ENCODE measurements at regions not wholly inside any gene's neighbourhood (a gene's known extent, or its start where the extent isn't known, plus 50 kb on each side); places are given as distances from the start of the nearest gene placed in this dataset.

DNA sequence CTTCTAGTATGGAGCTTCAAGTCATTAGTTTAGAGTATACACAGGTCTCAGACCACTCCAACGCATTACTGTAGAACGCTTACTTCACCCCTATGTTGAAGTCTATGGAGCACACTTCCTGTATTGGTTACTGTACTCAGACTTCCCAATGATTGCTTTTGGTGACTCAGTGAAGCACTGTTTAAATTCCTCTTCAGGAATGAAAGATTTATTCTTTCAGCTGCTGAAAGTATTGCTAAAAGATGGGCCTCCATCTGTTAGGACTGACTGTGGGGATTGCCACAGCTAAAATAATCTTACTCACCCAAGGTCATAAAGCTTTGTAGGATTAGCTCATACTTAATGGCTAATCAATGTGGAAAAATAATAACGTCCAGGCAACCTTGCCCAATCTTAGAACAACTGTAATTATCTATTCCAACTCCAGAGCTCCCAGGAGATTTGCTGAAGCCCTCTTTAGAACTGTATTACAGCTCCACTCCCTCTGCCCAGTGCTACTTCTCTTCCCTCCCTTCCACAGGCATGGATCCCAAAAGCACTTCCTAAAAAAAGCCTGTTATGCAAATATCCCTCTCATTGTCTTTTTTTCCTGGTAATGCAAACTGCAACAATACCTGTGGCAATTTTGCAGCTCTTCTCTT lies 281.9 kb upstream of the HS3ST1 start:
- TF ChIP-seq, protein P1, sequence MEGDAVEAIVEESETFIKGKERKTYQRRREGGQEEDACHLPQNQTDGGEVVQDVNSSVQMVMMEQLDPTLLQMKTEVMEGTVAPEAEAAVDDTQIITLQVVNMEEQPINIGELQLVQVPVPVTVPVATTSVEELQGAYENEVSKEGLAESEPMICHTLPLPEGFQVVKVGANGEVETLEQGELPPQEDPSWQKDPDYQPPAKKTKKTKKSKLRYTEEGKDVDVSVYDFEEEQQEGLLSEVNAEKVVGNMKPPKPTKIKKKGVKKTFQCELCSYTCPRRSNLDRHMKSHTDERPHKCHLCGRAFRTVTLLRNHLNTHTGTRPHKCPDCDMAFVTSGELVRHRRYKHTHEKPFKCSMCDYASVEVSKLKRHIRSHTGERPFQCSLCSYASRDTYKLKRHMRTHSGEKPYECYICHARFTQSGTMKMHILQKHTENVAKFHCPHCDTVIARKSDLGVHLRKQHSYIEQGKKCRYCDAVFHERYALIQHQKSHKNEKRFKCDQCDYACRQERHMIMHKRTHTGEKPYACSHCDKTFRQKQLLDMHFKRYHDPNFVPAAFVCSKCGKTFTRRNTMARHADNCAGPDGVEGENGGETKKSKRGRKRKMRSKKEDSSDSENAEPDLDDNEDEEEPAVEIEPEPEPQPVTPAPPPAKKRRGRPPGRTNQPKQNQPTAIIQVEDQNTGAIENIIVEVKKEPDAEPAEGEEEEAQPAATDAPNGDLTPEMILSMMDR (IDR thresholded peaks at IDR 0.05; ENCODE audit: insufficient read depth, low read length), result no peak
- peak; percentile 22 for DNase-seq (ENCODE audit: low read depth)
- H3K4me3 ChIP-seq (ENCODE audit: low read depth, low read length), result no peak overlapping the region

DNA sequence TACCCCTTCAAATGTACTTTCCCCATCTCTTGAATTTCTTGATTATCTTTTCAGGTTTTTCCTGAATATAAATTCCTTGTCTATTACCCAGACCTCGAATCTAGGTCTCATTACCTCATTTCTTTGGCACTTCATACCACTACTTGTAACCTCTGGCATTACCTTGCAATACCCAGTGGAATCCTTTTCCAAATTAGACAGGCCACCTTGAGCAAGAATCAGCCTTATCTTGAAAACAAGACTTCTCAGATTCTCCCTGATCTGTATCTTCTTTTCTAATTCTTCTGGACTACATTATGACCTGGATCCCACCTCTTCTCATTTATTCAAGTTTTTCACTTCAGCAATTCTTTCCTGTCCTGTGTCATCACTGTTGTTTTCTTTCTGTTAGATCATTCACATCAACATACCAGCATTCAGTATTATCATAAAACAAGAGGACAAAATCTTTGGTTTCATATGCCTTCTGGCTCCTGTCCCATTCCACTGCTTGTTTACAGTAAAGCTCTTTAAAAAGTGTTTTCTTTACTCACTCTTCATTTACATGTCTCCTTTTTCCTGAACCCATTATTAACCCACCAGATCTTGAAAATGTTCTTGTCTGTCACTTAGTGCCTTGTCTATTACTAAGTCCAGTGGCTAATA lies 275.6 kb upstream of the HS3ST1 start:
- DNase-seq (ENCODE audit: low read depth), result peak; percentile 34
- TF ChIP-seq, protein P1 (IDR thresholded peaks at IDR 0.05; ENCODE audit: insufficient read depth, low read length), result no peak
- no peak overlapping the region for H3K4me3 ChIP-seq (ENCODE audit: low read depth, low read length)

DNA sequence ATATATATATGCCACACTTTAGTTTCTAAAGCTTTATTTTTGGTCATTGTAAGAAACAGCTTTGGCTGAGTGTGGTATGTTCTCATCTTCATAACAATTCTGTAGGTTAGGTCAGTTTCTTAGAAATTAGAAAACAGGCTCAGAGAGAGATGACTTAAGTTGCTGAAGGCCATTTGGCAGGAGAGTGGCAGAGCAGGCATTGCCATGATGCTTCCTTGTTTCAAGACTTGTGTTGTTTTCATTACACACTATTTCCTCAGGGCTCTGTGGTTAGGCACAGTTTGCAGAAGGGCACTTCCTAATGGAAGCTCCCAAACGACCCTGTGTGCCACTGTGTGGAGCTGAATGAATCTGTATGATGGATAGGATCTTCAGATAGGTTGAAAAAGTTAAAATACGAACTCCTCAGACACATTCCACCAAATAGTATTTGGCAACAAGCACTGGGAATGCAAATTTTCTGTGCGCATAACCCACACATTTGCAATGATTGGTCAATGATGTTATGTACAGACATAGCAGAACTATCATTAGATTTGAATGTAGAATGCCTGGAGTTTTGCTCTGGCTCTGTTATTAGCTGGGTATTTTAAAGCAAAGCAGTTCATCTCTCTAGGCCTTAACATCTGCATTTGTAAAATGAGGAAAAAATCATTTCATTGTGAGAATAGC lies 274.3 kb upstream of the HS3ST1 start:
- H3K4me3 ChIP-seq (ENCODE audit: low read depth, low read length), result no peak overlapping the region
- TF ChIP-seq, protein P1 (IDR thresholded peaks at IDR 0.05; ENCODE audit: insufficient read depth, low read length), result no peak
- DNase-seq (ENCODE audit: low read depth), result no peak

DNA sequence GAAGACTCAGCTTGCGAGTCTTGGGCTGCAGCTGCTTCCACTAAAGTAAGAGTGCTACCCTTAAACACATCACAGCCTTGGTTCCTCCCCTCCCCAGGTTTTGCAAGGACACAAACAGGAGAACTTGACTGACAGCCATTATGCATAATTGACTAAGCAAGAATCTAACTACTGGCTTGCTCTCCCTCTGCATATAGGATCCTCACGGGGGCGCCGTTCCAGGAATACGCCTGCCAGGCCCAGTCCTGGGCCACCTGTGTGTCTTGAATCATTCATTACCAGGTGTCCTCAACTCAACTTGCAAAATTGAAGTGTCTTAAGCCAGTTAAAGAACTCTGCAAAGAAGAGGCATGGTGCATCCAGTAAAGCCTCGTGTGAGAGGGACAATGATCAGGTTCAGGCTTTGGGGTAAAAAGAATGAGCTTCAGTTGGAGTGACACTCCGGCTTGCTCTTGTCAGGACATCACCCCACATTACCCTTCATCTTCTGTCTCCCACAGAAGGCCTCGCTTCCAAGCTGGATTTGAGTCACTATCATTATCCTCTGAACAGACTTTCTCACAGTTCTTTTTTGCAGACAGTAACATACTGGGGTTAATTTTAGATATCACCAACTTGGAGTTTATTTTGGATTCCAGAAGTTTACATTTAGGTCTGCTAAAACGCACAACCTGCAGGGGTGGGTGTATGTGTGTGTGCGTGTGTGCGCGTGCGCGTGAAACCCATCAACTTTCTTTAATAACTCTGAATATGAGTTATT lies 273.5 kb upstream of the HS3ST1 start:
- DNase-seq (ENCODE audit: low read depth), result no peak
- TF ChIP-seq, protein P1 (IDR thresholded peaks at IDR 0.05; ENCODE audit: insufficient read depth, low read length), result no peak
- no peak overlapping the region for H3K4me3 ChIP-seq (ENCODE audit: low read depth, low read length)

DNA sequence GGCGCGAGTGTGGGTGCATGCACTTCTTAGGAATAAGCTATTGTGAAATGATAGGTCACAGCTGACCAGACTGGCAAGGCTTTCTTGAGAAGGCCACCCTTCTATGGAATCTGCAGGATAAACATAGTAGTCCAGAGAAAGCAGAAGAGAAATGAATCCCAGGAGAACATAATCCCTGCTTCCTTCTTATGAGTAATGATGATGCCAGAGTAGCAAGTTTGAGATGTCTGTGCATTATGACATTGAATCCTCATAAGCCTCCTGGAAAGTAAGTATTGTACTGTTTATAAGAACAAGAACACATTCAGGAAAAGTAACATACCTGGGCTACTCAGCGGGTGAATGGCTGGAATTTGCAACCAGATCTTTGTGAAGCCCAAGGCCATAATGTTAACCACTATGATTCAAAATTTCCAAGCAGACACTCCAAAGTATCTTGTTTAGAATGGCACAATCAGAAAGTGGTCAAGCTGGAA lies 272.1 kb upstream of the HS3ST1 start:
- peak; percentile 63 for DNase-seq (ENCODE audit: low read depth)
- no peak overlapping the region for H3K4me3 ChIP-seq (ENCODE audit: low read depth, low read length)
- TF ChIP-seq, protein P1 (IDR thresholded peaks at IDR 0.05; ENCODE audit: insufficient read depth, low read length), result no peak

DNA sequence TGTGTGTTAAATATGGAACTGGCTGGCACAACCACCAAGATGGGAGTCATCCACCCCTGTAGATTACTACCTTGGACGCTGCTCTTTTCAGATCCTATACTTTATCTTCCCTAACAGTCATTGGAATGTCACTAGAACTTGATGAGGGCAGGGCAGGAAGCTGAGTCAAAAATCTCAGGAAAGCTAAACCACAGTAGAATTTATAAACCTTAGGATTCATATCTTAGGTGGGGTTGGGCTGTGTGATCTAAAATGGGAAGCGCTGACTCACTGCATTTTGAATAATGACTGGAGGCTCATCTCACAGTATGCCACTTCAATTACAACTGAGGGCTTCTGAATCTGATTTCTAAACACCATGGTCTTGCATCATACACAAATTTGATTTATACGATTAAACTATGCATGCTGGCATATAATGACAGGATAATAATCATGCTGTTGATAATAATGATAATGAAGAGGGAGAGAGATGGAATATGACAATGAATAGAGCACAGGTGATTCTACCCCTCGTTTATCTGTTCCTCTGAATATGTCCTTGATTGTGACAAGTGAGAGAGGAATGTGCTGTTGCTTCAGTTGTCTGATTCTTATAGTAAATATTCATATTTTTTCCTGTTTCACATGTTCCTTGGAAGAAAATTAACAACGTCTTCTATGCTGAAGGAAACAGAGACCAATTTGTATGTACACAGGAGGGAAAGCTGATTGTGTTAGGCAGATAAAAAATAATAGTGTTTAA lies 270.3 kb upstream of the HS3ST1 start:
- TF ChIP-seq, protein P1 (IDR thresholded peaks at IDR 0.05; ENCODE audit: insufficient read depth, low read length), result no peak
- H3K4me3 ChIP-seq (ENCODE audit: low read depth, low read length), result no peak overlapping the region
- DNase-seq (ENCODE audit: low read depth), result peak; percentile 85
